Endodermal cell (in vitro differentiated cells): ENCODE measurements at regions not wholly inside any gene's neighbourhood (a gene's known extent, or its start where the extent isn't known, plus 50 kb on each side); places are given as distances from the start of the nearest gene placed in this dataset.

Experiments used
- DNase-seq: peaks from one replicate; pipeline ENCODE4 v3.0.0-alpha.2; 2017
- H3K27ac ChIP-seq: 2 replicates; pipeline ENCODE4 v1.5.1; 2013; ENCODE audit warnings: mild to moderate bottlenecking, low read depth, low read length, moderate library complexity
- H3K27me3 ChIP-seq: 2 replicates; pipeline ENCODE4 v1.6.1; 2013; ENCODE audit warnings: mild to moderate bottlenecking, low read length, moderate library complexity; ENCODE audit not compliant: insufficient read depth, control insufficient read depth, poor library complexity, severe bottlenecking
- H3K36me3 ChIP-seq: 2 replicates; pipeline ENCODE4 v1.7.0; 2013; ENCODE audit warnings: mild to moderate bottlenecking, low read length, moderate library complexity; ENCODE audit not compliant: control insufficient read depth, insufficient read depth
- H3K4me1 ChIP-seq: one replicate; pipeline ENCODE4 v1.7.0; 2013; ENCODE audit warnings: low read length; ENCODE audit not compliant: control insufficient read depth, insufficient read depth
- H3K4me3 ChIP-seq: 2 replicates; pipeline ENCODE4 v1.5.1; 2013; ENCODE audit warnings: mild to moderate bottlenecking, low read length, moderate library complexity
- H3K9ac ChIP-seq: 2 replicates; pipeline ENCODE4 v1.6.1; 2013; ENCODE audit warnings: mild to moderate bottlenecking, low read length, moderate library complexity; ENCODE audit not compliant: poor library complexity, severe bottlenecking; ENCODE audit errors: extremely low read depth
- H3K9me3 ChIP-seq: 2 replicates; pipeline ENCODE4 v1.6.1; 2013; ENCODE audit warnings: mild to moderate bottlenecking, low read length, moderate library complexity; ENCODE audit not compliant: control insufficient read depth
- H3K27ac Mint-ChIP-seq: 2 replicates; pipeline ENCODE4 v1.8.0; 2020; ENCODE audit warnings: mixed read lengths
- H3K27me3 Mint-ChIP-seq: 2 replicates; pipeline ENCODE4 v1.8.0; 2021; ENCODE audit warnings: mild to moderate bottlenecking, mixed read lengths; ENCODE audit not compliant: insufficient read depth
- H3K36me3 Mint-ChIP-seq: 2 replicates; pipeline ENCODE4 v1.8.0; 2020; ENCODE audit warnings: low read depth, mixed read lengths
- H3K4me1 Mint-ChIP-seq: 2 replicates; pipeline ENCODE4 v1.8.0; 2020; ENCODE audit warnings: mixed read lengths
- H3K4me3 Mint-ChIP-seq: 2 replicates; pipeline ENCODE4 v1.8.0; 2020; ENCODE audit warnings: mild to moderate bottlenecking, moderate library complexity, mixed read lengths
- H3K9me3 Mint-ChIP-seq: 2 replicates; pipeline ENCODE4 v1.8.0; 2020; ENCODE audit warnings: mild to moderate bottlenecking, mixed read lengths
- CTCF ChIP-seq: fragments of 200-600 bp; sonication (generic); conservative IDR thresholded peaks from 2 replicates; pipeline ENCODE4 v1.5.0; 2021; ENCODE audit warnings: antibody characterized with exemption, mild to moderate bottlenecking
- WGBS, 2 experiments: methylation state at CpG; one replicate each; pipeline versions ENCODE4 v1.1.5 to v1.1.7; 2013; ENCODE audit warnings: missing lambda C conversion rate in 2 of 2, mixed read lengths in 1 of 2; ENCODE audit not compliant: insufficient coverage in 1 of 2, insufficient read length in 1 of 2; 5-methylcytosine and 5-hydroxymethylcytosine counted together

- DNase-seq: no peak
- Mint-ChIP-seq H3K4me1 (no peaks in the 10 kb centered on the region), H3K27me3 (no peaks in the 10 kb centered on the region), H3K9me3 (peaks cover 53% of the 10 kb centered on the region), H3K4me3 (no peak overlapping the region), H3K36me3 (no peaks in the 10 kb centered on the region), H3K27ac (no peak overlapping the region)
- WGBS, 2 experiments: 61 to 78% methylated on average over 3 to 9 of the region's 9 CpGs
- H3K27me3 ChIP-seq: no peaks in the 10 kb centered on the region
- no peak overlapping the region for H3K9ac ChIP-seq
- H3K9me3 ChIP-seq: no peaks in the 10 kb centered on the region
- no peak overlapping the region for H3K27ac ChIP-seq
- H3K4me1 ChIP-seq: no peaks in the 10 kb centered on the region
- no peaks in the 10 kb centered on the region for H3K36me3 ChIP-seq
- no peak overlapping the region for H3K4me3 ChIP-seq
- TF ChIP-seq CTCF: no peak
Observed at GRCh38 chrX:68902706-68903504, 74.1 kb downstream of the EFNB1 start.

GRCh38 chrX:68901519-68901918, 72.7 kb downstream of the EFNB1 start:
- peaks cover 4% of the 10 kb centered on the region for H3K27me3 Mint-ChIP-seq
- H3K4me3 ChIP-seq: no peak overlapping the region
- no peak overlapping the region for H3K27ac ChIP-seq
- peaks cover 56% of the 10 kb centered on the region for H3K9me3 Mint-ChIP-seq
- H3K36me3 Mint-ChIP-seq: no peaks in the 10 kb centered on the region
- no peaks in the 10 kb centered on the region for H3K9me3 ChIP-seq
- no peaks in the 10 kb centered on the region for H3K4me1 ChIP-seq
- H3K9ac ChIP-seq: no peak overlapping the region
- no peak for TF ChIP-seq CTCF
- DNase-seq: no peak
- no peak overlapping the region for H3K4me3 Mint-ChIP-seq
- WGBS, 2 experiments: 78% methylated on average over 3 of the region's 3 CpGs; no CpG with 5 or more reads in 1 of the 2 experiments
- no peak overlapping the region for H3K27ac Mint-ChIP-seq
- H3K4me1 Mint-ChIP-seq: no peaks in the 10 kb centered on the region
- H3K36me3 ChIP-seq: no peaks in the 10 kb centered on the region
- no peaks in the 10 kb centered on the region for H3K27me3 ChIP-seq

GRCh38 chrX:68898598-68898997, 69.8 kb downstream of the EFNB1 start:
- Histone ChIP-seq H3K36me3 (no peaks in the 10 kb centered on the region), H3K9me3 (no peaks in the 10 kb centered on the region), H3K27ac (no peak overlapping the region), H3K27me3 (peaks cover 5% of the 10 kb centered on the region), H3K9ac (no peak overlapping the region), H3K4me1 (no peaks in the 10 kb centered on the region), H3K4me3 (no peak overlapping the region)
- H3K36me3 Mint-ChIP-seq: no peaks in the 10 kb centered on the region
- TF ChIP-seq CTCF: no peak
- H3K27me3 Mint-ChIP-seq: peaks cover 13% of the 10 kb centered on the region
- no peak overlapping the region for H3K27ac Mint-ChIP-seq
- no peak overlapping the region for H3K4me3 Mint-ChIP-seq
- H3K9me3 Mint-ChIP-seq: peaks cover 54% of the 10 kb centered on the region
- DNase-seq: no peak
- H3K4me1 Mint-ChIP-seq: no peaks in the 10 kb centered on the region
- WGBS, 2 experiments: 91% methylated on average over 6 of the region's 8 CpGs; no CpG with 5 or more reads in 1 of the 2 experiments
